Cardiac septum (tissue), 1 donor: ENCODE measurements at regions not wholly inside any gene's neighbourhood (a gene's known extent, or its start where the extent isn't known, plus 50 kb on each side); places are given as distances from the start of the nearest gene placed in this dataset.

Experiments used
- DNase-seq: peaks from one replicate; pipeline ENCODE4 v3.0.0-alpha.2; 2020; ENCODE audit warnings: low spot score
- intact Hi-C: fragments of 100-400 bp; cut with DNase I; formaldehyde crosslinking; loops from one replicate; pipeline ENCODE4 v1.14.0; 2022
- donor health status: DM: no; HTN: no; CAD: no.

DNA sequence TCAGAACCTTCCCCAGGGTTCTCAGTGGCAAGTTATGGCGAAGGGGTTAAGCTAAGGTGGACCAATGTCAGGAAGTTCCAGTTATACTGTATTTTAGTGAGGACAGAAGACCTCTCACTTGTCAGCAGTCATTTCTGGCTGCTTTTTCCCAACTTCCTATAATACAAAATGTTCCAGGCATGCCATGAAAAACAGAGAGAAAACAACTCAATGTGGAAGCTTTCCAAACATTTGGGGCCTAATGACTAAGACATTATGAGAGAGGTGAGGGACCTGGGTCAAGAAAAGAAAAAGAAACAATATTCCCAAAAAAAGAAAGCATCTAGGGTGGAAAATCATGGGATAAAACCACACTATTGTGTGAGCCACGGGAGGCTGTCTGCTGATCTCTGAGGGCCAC, 99.9 kb upstream of the MAP3K4 start:
- no peak for DNase-seq
- intact Hi-C loops = no loop called here

GRCh38 chr6:160895562-160895961, 96.0 kb upstream of the MAP3K4 start:
- intact Hi-C loops = no loop called here

GRCh38 chr6:160899671-160900430, 91.7 kb upstream of the MAP3K4 start:
- DNase-seq = no peak
- intact Hi-C loops = no loop called here

More at GRCh38 chr6:160895562-160895961, 96.0 kb upstream of the MAP3K4 start:
- DNase-seq = no peak

DNA sequence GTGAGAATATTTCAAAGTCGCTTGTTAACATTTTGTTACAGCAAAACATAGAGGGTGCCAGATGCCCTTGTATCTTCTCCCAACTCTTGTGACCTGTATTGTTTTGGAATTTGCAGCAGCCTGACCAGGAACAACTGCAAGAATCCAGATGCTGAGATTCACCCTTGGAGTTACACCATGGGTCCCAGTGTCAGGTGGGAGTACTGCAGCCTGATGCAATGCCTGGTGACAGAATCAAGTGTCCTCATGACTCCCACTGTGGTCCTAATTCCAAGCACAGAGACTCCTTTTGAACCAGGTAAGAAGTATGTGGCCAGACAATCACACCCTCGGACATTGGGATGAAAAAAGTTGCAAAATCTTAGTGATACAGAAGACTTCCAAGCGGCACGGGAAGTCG, 79.6 kb upstream of the MAP3K4 start:
- DNase-seq = no peak
- intact Hi-C loops = no loop called here

GRCh38 chr6:160912411-160912810, 79.2 kb upstream of the MAP3K4 start:
- intact Hi-C loops = no loop called here
- no peak for DNase-seq

GRCh38 chr6:160917572-160917971, 74.0 kb upstream of the MAP3K4 start:
- intact Hi-C loops = no loop called here
- no peak for DNase-seq

DNA sequence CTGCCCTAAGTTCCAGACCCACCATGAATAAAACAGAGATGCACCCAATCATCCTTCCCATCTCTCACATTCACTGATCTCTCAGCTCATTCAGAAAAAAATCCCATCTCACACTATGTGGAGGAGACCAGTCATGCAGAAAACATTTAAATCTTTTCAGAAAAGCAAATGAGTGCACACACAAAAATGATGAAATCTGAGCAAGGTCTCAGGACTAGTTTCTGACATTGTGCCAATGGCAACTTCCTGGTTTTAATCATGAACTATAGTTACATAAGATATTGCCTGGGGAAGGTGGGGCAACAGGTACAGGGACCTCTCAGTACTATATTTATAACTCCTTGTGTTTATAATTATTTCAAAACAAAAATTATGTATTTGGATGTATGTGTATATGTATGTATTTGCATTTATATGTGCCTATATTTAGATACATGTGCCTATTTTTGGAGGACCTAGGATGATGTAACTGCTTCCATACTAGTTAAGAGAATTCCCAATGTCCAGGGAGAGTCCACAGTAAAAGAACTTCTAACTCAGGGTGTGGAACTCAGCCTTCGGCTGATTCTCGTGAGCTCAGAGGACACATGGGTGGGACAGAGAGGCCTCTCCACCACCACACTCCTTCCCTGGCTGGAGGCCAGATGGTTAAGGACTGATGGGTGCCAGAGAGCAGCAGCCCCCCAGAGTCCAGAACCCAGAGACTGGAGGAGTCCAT, 71.7 kb upstream of the MAP3K4 start:
- no peak for DNase-seq
- intact Hi-C loops = no loop called here

- DNase-seq = no peak
- intact Hi-C loops = no loop called here
Measured at GRCh38 chr6:160921095-160921494, 70.5 kb upstream of the MAP3K4 start.

DNA sequence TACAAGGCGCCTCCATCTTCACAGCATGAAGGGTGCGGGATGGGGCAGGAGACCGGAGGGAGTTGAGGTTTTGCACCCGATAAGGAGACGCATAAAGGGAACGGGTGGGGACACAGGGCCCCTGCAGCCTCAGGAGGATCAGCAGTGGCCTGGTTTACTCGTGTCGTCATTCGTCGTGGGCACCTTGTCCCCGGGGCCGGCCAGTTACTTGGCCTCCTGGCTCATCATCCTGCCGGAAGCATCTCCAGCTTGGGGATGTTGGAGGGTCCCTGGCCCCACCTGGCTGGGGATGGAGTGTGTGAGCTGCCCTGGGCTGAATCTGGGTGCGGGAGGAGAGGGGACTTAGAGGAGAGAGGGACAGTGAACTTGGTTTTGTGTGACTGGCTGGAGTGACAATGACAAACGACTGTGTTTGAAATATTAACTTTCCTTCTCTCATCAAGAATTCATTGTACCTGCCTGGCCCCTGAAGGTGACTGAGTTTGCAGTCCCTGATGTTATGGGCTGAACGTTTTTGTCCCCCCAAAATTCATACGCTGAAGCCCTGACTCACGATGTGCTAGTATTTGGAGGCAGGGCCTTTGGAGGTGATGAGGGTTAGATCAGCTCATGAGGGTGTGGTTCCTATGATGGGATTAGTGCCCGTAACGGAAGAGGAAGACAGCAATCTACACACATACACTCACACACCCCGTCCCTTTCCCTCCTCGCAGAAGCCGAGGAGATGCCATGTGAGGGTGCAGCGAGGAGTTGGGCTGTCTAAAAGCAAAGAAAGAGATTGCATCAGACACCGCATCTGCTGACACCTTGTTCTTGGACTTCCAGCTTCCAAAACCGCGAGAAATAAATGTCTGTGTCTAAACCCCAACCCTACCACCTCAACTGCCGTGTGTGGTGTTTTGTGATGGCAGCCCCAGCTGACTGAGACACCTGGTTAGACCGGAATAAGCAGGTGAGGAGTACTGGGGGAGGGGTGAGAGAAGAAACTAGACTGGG, 65.0 kb upstream of the MAP3K4 start:
- intact Hi-C loops = no loop called here
- no peak for DNase-seq

GRCh38 chr6:160927416-160927815, 64.2 kb upstream of the MAP3K4 start:
- intact Hi-C loops = no loop called here
- no peak for DNase-seq

GRCh38 chr6:160929361-160929760, 62.2 kb upstream of the MAP3K4 start:
- intact Hi-C loops = no loop called here
- no peak for DNase-seq

- intact Hi-C loops = loop anchor here (2.0 to 5.0 kb wide), 3 partner anchors 42 to 445 kb away; no protein-coding TSS in a partner anchor
- DNase-seq = no peak
Measured at GRCh38 chr6:160929831-160930230, 61.7 kb upstream of the MAP3K4 start.

GRCh38 chr6:160930547-160931377, 60.8 kb upstream of the MAP3K4 start:
- peak; percentile 85 for DNase-seq
- intact Hi-C loops = loop anchor here (1.0 to 5.0 kb wide), 4 partner anchors 42 to 444 kb away; no protein-coding TSS in a partner anchor

DNA sequence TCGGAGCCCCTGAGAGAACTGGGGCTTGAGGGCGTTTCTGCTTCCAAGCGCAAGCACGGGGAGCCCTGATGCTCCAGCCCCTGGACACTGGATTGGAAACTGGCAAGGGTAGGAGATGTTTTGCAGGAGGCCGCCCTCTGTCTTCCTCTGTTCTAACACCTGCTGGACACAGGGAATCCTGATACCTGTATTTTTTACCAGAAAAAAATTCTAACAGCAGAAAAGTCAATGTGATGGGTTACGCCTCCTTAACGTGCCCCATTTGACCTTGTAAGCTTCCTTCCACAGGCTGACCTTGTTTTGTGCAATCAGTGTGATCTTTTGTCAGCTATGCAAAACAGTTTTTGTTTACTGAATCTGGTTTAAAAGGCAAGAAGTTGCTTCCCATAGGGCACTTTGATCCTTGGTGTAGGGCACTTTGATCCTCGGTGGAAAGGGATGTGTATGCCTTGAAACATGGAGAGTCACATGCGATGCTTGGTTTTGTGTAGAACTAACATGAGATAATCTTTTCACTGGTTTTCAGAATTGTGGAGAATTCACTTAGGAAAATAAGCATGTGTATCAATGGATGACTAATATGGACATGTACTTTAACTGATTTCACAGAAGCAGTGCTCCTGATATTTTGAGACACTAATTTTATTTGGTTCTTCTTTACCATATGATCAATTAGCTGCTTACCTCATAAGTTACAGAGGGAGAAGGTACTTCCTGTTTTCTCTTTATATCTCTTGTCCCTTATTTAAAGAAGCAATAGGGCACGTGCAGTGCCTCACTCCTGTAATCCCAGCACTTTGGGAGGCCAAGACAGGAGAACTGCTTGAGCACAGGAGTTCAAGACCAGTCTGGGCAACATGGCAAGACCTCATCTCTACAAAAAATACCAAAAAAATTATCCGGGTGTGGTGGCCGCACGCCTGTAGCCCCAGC, 59.9 kb upstream of the MAP3K4 start:
- intact Hi-C loops = loop anchor here (1.0 to 5.0 kb wide), 4 partner anchors 41 to 443 kb away; no protein-coding TSS in a partner anchor
- DNase-seq = no peak

DNA sequence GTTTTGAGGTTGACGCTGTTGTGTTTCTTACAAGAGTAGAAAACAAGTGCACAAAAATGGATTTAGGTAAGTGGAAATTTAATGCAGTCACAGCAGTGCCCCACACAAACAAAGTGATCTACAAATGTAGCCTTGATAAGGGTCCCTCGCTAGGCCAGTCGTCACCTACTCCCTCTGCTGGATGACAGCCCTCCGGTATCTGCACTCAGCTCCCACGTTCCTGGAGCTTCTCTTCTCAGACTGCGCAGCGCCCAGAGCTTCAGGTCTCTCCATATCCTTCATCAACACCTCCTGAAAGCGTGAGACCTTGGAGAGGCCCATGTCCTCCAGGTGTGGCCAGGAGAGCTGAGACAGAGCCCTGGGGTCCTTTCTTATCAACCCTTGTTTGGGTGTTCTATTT, 58.3 kb upstream of the MAP3K4 start:
- intact Hi-C loops = loop anchor here (5.0 kb wide), 2 partner anchors 39 to 144 kb away; no protein-coding TSS in a partner anchor
- no peak for DNase-seq

DNA sequence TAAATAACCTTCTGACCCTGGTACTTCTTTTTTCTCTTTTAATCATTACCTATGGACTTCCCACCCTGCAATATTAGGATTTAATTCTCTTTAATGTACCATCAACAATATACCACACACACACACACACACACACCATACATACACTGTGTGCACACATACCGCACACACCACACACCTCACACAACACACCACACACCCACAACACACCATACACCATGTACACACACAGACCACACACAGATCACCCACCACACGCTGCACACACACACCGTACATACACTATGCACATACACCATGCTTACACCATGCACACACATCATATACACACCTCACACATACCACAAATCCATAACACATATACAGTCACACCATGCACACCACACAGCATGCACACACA, 57.4 kb upstream of the MAP3K4 start:
- no peak for DNase-seq
- intact Hi-C loops = loop anchor here (5.0 kb wide), 2 partner anchors 38 to 143 kb away; no protein-coding TSS in a partner anchor

DNA sequence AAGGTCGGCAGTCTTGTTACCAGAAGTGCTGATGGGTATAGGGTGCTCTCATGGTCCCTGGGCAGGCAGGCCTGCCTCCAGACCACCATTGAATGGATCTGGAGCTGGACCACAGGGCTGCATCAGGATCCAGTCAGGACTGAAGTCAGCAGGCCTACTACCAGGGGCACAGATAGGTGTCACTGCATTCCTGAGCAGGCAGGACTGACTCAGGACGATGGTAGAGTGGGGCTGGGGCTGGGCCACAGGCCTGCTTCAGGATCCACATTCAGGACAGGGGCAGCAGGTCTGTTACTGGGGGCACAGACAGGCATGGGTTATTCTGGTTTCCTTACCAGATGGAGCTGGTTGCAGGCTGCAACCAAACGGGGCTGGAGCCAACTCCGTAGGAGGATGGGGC, 51.4 kb upstream of the MAP3K4 start:
- DNase-seq = no peak
- intact Hi-C loops = no loop called here
